Effector memory CD8-positive, alpha-beta T cell (primary cell): ENCODE measurements at regions not wholly inside any gene's neighbourhood (a gene's known extent, or its start where the extent isn't known, plus 50 kb on each side); places are given as distances from the start of the nearest gene placed in this dataset.

Experiments used
- ATAC-seq: fragments of 150-1000 bp; cut with Tn5 transposase; replicated peaks from 2 replicates; pipeline ENCODE4 v1.10.0; 2021; ENCODE audit warnings: mild to moderate bottlenecking, moderate library complexity
- DNase-seq, 3 experiments: peaks; one replicate each; pipeline ENCODE4 v3.0.0; 2021
- H3K27ac Mint-ChIP-seq, 2 donors: one replicate each; pipeline ENCODE4 v1.8.0; 2022; ENCODE audit warnings: mild to moderate bottlenecking in 2 of 2, mixed read lengths in 2 of 2, moderate library complexity in 2 of 2
- H3K27me3 Mint-ChIP-seq, 2 donors: one replicate each; pipeline ENCODE4 v1.8.0; 2022; ENCODE audit warnings: mixed read lengths in 2 of 2
- H3K36me3 Mint-ChIP-seq: one replicate; pipeline ENCODE4 v1.8.0; 2022; ENCODE audit warnings: mild to moderate bottlenecking, moderate library complexity, mixed read lengths; ENCODE audit not compliant: insufficient read depth
- H3K4me1 Mint-ChIP-seq, 2 donors: one replicate each; pipeline ENCODE4 v1.8.0; 2022; ENCODE audit warnings: low read depth in 2 of 2, mixed read lengths in 2 of 2
- H3K4me3 Mint-ChIP-seq, 2 donors: one replicate each; pipeline ENCODE4 v1.8.0; 2022; ENCODE audit warnings: mild to moderate bottlenecking in 2 of 2, mixed read lengths in 2 of 2, moderate library complexity in 2 of 2
- H3K9me3 Mint-ChIP-seq, 2 donors: one replicate each; pipeline ENCODE4 v1.8.0; 2022; ENCODE audit warnings: mixed read lengths in 2 of 2

GRCh38 chr3:5739949-5740348, 552.4 kb downstream of the EDEM1 start:
- DNase-seq = no peak
- H3K4me3 Mint-ChIP-seq = no peak overlapping the region
- no peaks in the 10 kb centered on the region for H3K4me1 Mint-ChIP-seq
- no peak overlapping the region for H3K27ac Mint-ChIP-seq
- no peaks in the 10 kb centered on the region for H3K36me3 Mint-ChIP-seq
- no peak for ATAC-seq
- H3K9me3 Mint-ChIP-seq = peaks cover 5 to 10% of the 10 kb centered on the region in 2 donors
- H3K27me3 Mint-ChIP-seq = no peaks in the 10 kb centered on the region

DNA sequence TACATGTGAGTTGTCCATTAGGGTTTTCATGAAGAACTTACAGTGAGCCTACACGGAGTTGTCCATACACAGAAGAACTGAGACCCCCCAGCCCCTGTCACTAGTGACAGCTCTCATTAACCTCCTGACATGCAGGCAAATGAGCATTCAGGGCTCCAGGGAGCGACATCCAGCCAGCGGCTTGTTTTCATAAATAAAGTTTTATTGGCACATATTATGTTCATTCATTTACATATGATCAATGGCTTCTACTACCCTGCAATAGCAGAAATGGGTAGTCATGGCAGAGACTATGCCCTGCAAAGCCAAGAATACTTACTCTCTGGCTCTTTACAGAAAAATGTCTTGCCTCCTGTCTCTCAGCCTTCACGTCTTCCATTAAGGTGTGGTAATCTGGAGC, 553.5 kb downstream of the EDEM1 start:
- H3K27ac Mint-ChIP-seq = no peak overlapping the region
- no peaks in the 10 kb centered on the region for H3K36me3 Mint-ChIP-seq
- H3K9me3 Mint-ChIP-seq = peaks cover 5 to 10% of the 10 kb centered on the region in 2 donors
- no peaks in the 10 kb centered on the region for H3K27me3 Mint-ChIP-seq
- no peaks in the 10 kb centered on the region for H3K4me1 Mint-ChIP-seq
- DNase-seq (no peak), ATAC-seq (no peak)
- no peak overlapping the region for H3K4me3 Mint-ChIP-seq

GRCh38 chr3:5750091-5750490, 562.6 kb downstream of the EDEM1 start:
- Mint-ChIP-seq H3K27ac (no peak overlapping the region), H3K27me3 (no peaks in the 10 kb centered on the region), H3K9me3 (peaks cover 11 to 22% of the 10 kb centered on the region in 2 donors), H3K36me3 (no peaks in the 10 kb centered on the region), H3K4me3 (no peak overlapping the region), H3K4me1 (no peaks in the 10 kb centered on the region)
- no peak for ATAC-seq
- DNase-seq = no peak

DNA sequence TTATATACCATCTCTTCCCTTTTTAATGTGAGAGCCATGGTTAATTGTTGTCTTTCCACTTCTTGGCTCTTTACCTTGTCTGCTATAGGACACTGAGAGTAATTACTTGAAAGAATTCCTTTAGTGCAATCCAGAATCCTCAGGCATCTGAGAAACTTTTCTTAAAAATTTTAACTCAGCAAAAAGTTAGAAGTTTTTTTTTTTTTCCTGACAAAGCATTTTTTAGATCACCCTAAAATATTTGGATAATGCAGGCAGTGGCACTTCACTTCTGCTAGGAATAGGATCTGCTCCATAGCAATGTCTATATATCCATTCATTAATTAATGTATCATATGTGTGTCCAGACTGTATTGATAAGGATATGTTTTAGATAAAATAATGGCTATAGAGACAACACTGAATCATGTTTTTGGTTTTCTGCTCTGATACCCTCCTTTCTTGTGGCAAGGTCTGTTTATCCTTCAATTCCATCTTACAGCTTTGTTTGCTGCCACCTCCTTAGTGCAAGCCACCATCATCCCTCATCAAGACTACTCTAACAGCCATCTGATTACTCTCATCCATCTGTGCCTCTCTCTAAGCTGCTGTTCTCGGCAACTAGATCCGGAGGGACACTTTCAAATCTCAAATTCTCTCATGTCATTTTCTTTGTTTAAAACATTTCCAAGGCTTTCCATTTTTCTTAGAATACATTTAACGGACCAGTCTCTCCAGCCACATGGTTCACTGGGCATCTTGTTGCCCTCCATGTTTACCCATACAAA, 563.5 kb downstream of the EDEM1 start:
- Mint-ChIP-seq H3K27me3 (no peaks in the 10 kb centered on the region), H3K4me1 (no peaks in the 10 kb centered on the region), H3K36me3 (no peaks in the 10 kb centered on the region), H3K4me3 (no peak overlapping the region), H3K9me3 (peaks cover 11 to 22% of the 10 kb centered on the region in 2 donors), H3K27ac (no peak overlapping the region)
- DNase-seq (no peak), ATAC-seq (no peak)

DNA sequence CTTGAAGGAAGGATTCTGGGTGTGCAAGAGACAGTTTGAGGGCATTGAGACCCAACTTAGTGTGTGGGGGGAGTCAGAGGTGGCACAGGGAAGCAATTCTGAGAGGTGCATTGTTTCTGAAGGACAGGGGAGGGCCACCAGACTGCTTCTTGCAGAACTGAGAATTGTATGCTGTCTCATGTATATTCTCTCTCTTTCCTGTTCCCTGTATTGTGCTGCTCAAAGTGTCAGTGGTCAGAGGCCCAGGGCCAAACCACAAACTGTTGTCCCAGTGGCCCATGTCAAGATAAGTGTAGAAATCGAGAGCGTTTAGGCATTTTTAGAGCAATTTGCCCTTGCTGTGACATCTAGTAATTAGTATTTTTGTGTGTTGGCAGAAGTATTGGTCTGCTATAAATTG, 567.1 kb downstream of the EDEM1 start:
- Mint-ChIP-seq H3K4me3 (no peak overlapping the region), H3K27ac (no peak overlapping the region), H3K9me3 (peaks cover 10 to 19% of the 10 kb centered on the region in 2 donors), H3K36me3 (no peaks in the 10 kb centered on the region), H3K4me1 (no peaks in the 10 kb centered on the region), H3K27me3 (no peaks in the 10 kb centered on the region)
- no peak for DNase-seq
- no peak for ATAC-seq

GRCh38 chr3:5756443-5756842, 568.9 kb downstream of the EDEM1 start:
- H3K27me3 Mint-ChIP-seq = no peaks in the 10 kb centered on the region
- H3K4me3 Mint-ChIP-seq = no peak overlapping the region

GRCh38 chr3:5757213-5757804, 569.8 kb downstream of the EDEM1 start:
- Mint-ChIP-seq H3K4me3 (no peak overlapping the region), H3K36me3 (no peaks in the 10 kb centered on the region), H3K27me3 (no peaks in the 10 kb centered on the region), H3K9me3 (peaks cover 13 to 14% of the 10 kb centered on the region in 2 donors), H3K27ac (no peak overlapping the region), H3K4me1 (no peaks in the 10 kb centered on the region)
- no peak for ATAC-seq
- DNase-seq = no peak

More at GRCh38 chr3:5756443-5756842, 568.9 kb downstream of the EDEM1 start:
- Mint-ChIP-seq H3K27ac (no peak overlapping the region), H3K36me3 (no peaks in the 10 kb centered on the region), H3K4me1 (no peaks in the 10 kb centered on the region), H3K9me3 (peaks cover 11 to 14% of the 10 kb centered on the region in 2 donors)
- DNase-seq (no peak), ATAC-seq (no peak)

DNA sequence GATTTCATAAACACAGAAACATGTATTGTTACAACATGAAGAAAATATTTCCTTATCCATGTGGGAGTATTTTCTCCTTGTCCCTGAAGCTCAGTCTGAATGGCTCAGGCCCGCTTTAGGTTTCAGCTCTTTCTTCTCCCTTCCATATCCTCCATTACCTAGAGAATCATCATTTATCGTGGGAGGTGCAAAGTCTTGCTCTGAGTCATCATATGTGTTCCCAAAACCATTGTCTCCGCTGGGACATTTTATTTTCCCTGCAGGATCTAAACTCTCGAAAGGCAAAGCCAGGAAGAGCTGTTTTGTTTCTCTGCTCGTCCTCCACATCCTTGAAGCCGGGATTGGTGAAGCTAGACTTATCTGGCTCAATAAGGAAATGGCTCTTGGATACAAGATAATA, 571.2 kb downstream of the EDEM1 start:
- Mint-ChIP-seq H3K4me1 (no peaks in the 10 kb centered on the region), H3K27ac (no peak overlapping the region), H3K36me3 (no peaks in the 10 kb centered on the region), H3K4me3 (no peak overlapping the region), H3K27me3 (no peaks in the 10 kb centered on the region), H3K9me3 (peaks cover 6 to 9% of the 10 kb centered on the region in 2 donors)
- DNase-seq = no peak
- no peak for ATAC-seq

DNA sequence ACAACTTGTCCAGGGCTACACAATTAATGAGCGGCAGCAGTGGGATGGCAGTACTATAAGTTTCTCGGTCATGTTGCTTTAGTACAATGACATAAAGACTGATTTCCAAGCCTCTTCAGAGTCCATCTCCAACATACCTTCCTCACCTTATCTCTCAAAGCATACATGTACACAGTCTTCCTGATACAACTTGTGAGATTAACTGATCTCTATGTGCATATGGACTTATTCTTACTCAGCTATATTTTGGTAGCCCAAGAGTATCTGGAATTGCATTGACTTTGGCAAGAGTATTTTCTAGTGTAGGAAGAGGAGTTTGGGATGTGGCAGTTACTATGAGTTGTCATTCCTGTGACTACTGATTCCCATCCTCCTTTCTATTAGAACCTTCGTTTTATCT, 575.0 kb downstream of the EDEM1 start:
- no peak for DNase-seq
- Mint-ChIP-seq H3K4me3 (no peak overlapping the region), H3K9me3 (peaks cover 0 to 5% of the 10 kb centered on the region in 2 donors), H3K27me3 (no peaks in the 10 kb centered on the region), H3K4me1 (no peaks in the 10 kb centered on the region), H3K27ac (no peak overlapping the region), H3K36me3 (no peaks in the 10 kb centered on the region)
- no peak for ATAC-seq

DNA sequence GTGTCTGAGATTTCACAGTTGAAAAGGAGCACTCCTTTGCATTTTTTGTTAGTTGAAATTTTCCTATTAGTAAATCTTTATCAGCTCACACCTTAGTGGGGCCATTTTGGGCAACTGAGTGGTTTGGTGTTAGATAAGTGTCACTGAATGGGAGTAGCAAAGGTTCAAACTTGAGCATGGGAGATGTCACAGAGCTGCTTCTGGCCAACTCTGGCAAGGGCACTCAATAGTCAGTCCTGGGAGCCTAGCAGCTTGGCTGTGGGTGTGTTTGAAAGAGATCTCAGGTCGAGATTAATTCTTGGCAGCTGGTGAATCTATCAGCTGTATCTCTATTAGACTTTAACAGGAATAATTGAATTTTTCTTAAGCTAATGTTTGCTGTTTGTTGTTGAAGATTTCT, 579.3 kb downstream of the EDEM1 start:
- ATAC-seq (no peak), DNase-seq (no peak)
- H3K36me3 Mint-ChIP-seq = no peaks in the 10 kb centered on the region
- no peak overlapping the region for H3K4me3 Mint-ChIP-seq
- H3K27ac Mint-ChIP-seq = no peak overlapping the region
- H3K4me1 Mint-ChIP-seq = no peaks in the 10 kb centered on the region
- H3K9me3 Mint-ChIP-seq = peaks cover 0 to 6% of the 10 kb centered on the region in 2 donors
- H3K27me3 Mint-ChIP-seq = no peaks in the 10 kb centered on the region

GRCh38 chr3:5767304-5767703, 579.8 kb downstream of the EDEM1 start:
- Mint-ChIP-seq H3K4me3 (no peak overlapping the region), H3K27me3 (no peaks in the 10 kb centered on the region), H3K27ac (no peak overlapping the region), H3K9me3 (peaks cover 0 to 6% of the 10 kb centered on the region in 2 donors), H3K4me1 (no peaks in the 10 kb centered on the region), H3K36me3 (no peaks in the 10 kb centered on the region)
- ATAC-seq (no peak), DNase-seq (no peak)

GRCh38 chr3:5768281-5768945, 580.9 kb downstream of the EDEM1 start:
- no peaks in the 10 kb centered on the region for H3K4me1 Mint-ChIP-seq
- DNase-seq (no peak), ATAC-seq (no peak)
- H3K9me3 Mint-ChIP-seq = peaks cover 0 to 6% of the 10 kb centered on the region in 2 donors
- H3K4me3 Mint-ChIP-seq = no peak overlapping the region
- H3K27ac Mint-ChIP-seq = no peak overlapping the region
- H3K27me3 Mint-ChIP-seq = no peaks in the 10 kb centered on the region
- H3K36me3 Mint-ChIP-seq = no peaks in the 10 kb centered on the region

GRCh38 chr3:5769825-5770224, 582.3 kb downstream of the EDEM1 start:
- H3K4me1 Mint-ChIP-seq = no peaks in the 10 kb centered on the region
- no peaks in the 10 kb centered on the region for H3K27me3 Mint-ChIP-seq
- no peak for DNase-seq
- ATAC-seq = no peak
- H3K27ac Mint-ChIP-seq = no peak overlapping the region
- no peaks in the 10 kb centered on the region for H3K36me3 Mint-ChIP-seq
- peaks cover 9 to 14% of the 10 kb centered on the region in 2 donors for H3K9me3 Mint-ChIP-seq
- no peak overlapping the region for H3K4me3 Mint-ChIP-seq

DNA sequence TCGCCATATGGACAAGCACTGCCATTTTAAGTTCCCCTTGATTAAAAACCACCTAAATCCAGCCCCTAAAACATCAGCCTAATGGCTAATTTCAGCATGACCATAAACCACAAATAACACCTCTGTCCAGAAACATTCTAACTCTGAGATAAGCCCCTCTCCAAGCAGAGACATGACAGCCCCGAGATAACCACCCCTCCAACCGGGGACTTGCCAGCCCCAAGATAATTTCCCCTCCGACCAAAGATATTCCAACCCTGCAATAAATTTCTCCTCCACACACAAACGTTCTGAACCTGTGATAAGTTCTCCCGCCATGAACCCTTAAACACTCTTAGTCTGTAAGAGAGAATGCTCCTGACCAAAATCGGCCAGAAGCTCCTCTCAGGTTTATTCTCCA, 586.8 kb downstream of the EDEM1 start:
- Mint-ChIP-seq H3K9me3 (peaks cover 11 to 12% of the 10 kb centered on the region in 2 donors), H3K27me3 (no peaks in the 10 kb centered on the region)

More for the DNA sequence above, 586.8 kb downstream of the EDEM1 start:
- no peaks in the 10 kb centered on the region for H3K4me1 Mint-ChIP-seq
- ATAC-seq (no peak), DNase-seq (no peak)
- no peaks in the 10 kb centered on the region for H3K36me3 Mint-ChIP-seq
- no peak overlapping the region for H3K4me3 Mint-ChIP-seq
- H3K27ac Mint-ChIP-seq = no peak overlapping the region
